H9 (cell line): ENCODE measurements at regions not wholly inside any gene's neighbourhood (a gene's known extent, or its start where the extent isn't known, plus 50 kb on each side); places are given as distances from the start of the nearest gene placed in this dataset.

Source experiments
- DNase-seq: peaks from one replicate; pipeline ENCODE4 v3.0.0-alpha.2; 2017
- H2AFZ ChIP-seq: one replicate; pipeline ENCODE4 v1.6.1; 2013; ENCODE audit warnings: mild to moderate bottlenecking, low read length, control low read depth, moderate library complexity
- H2AK5ac ChIP-seq: 2 replicates; pipeline ENCODE4 v1.6.1; 2013; ENCODE audit warnings: low read length, control low read depth, mixed read lengths; ENCODE audit not compliant: insufficient read length
- H2BK120ac ChIP-seq: one replicate; pipeline ENCODE4 v1.6.1; 2013; ENCODE audit warnings: low read depth, mild to moderate bottlenecking, low read length, control low read depth, inconsistent platforms; ENCODE audit not compliant: poor library complexity, severe bottlenecking
- H2BK12ac ChIP-seq: 2 replicates; pipeline ENCODE4 v1.6.1; 2013; ENCODE audit warnings: low read length, control low read depth, mixed read lengths, low read depth; ENCODE audit not compliant: insufficient read length
- H2BK15ac ChIP-seq: 2 replicates; pipeline ENCODE4 v1.6.1; 2013; ENCODE audit warnings: low read depth, low read length, control low read depth
- H2BK20ac ChIP-seq: one replicate; pipeline ENCODE4 v1.6.1; 2013; ENCODE audit warnings: low read depth, mild to moderate bottlenecking, low read length, control low read depth, inconsistent platforms; ENCODE audit not compliant: poor library complexity, severe bottlenecking
- H2BK5ac ChIP-seq: 2 replicates; pipeline ENCODE4 v1.6.1; 2013; ENCODE audit warnings: low read length, control low read depth, mixed read lengths; ENCODE audit not compliant: insufficient read length
- H3K14ac ChIP-seq: 2 replicates; pipeline ENCODE4 v1.6.1; 2013; ENCODE audit warnings: low read length, control low read depth; ENCODE audit not compliant: insufficient read depth
- H3K18ac ChIP-seq: 2 replicates; pipeline ENCODE4 v1.6.1; 2013; ENCODE audit warnings: low read depth, mild to moderate bottlenecking, mixed read lengths, low read length, control low read depth; ENCODE audit not compliant: insufficient read length
- H3K23ac ChIP-seq: 2 replicates; pipeline ENCODE4 v1.6.1; 2013; ENCODE audit warnings: low read length, control low read depth, mixed read lengths, low read depth; ENCODE audit not compliant: insufficient read length
- H3K23me2 ChIP-seq: 2 replicates; pipeline ENCODE4 v1.6.1; 2013; ENCODE audit warnings: low read depth, mild to moderate bottlenecking, mixed read lengths, low read length, control low read depth; ENCODE audit not compliant: insufficient read length, poor library complexity, severe bottlenecking
- H3K27ac ChIP-seq: 2 replicates; pipeline ENCODE4 v1.5.1; 2013; ENCODE audit warnings: low read length, control low read depth, mixed read lengths, low read depth; ENCODE audit not compliant: insufficient read length
- H3K27me3 ChIP-seq: 2 replicates; pipeline ENCODE4 v1.6.1; 2013; ENCODE audit warnings: low read length, control low read depth, inconsistent platforms; ENCODE audit not compliant: insufficient read depth
- H3K4ac ChIP-seq: 2 replicates; pipeline ENCODE4 v1.6.1; 2013; ENCODE audit warnings: low read depth, mild to moderate bottlenecking, control low read depth, inconsistent platforms, low read length, moderate library complexity
- H3K4me1 ChIP-seq: 2 replicates; pipeline ENCODE4 v1.6.1; 2013; ENCODE audit warnings: low read length, control low read depth, inconsistent platforms; ENCODE audit not compliant: insufficient read depth
- H3K4me2 ChIP-seq: 2 replicates; pipeline ENCODE4 v1.6.1; 2013; ENCODE audit warnings: low read length, control low read depth, mixed read lengths; ENCODE audit not compliant: insufficient read length, insufficient read depth
- H3K56ac ChIP-seq: 2 replicates; pipeline ENCODE4 v1.6.1; 2013; ENCODE audit warnings: low read depth, mild to moderate bottlenecking, mixed read lengths, low read length, control low read depth; ENCODE audit not compliant: insufficient read length
- H3K79me1 ChIP-seq: 2 replicates; pipeline ENCODE4 v1.6.1; 2013; ENCODE audit warnings: low read depth, mild to moderate bottlenecking, moderate library complexity, low read length, control low read depth, inconsistent platforms; ENCODE audit not compliant: insufficient read depth, poor library complexity, severe bottlenecking
- H3K79me2 ChIP-seq: 2 replicates; pipeline ENCODE4 v1.6.1; 2013; ENCODE audit warnings: low read length, control low read depth, inconsistent platforms; ENCODE audit not compliant: insufficient read depth
- H3K9ac ChIP-seq: 2 replicates; pipeline ENCODE4 v1.6.1; 2013; ENCODE audit warnings: low read length, control low read depth, mixed read lengths; ENCODE audit not compliant: insufficient read length; ENCODE audit errors: extremely low read depth
- H3K9me3 ChIP-seq: one replicate; pipeline ENCODE4 v1.6.1; 2013; ENCODE audit warnings: low read depth, low read length, inconsistent platforms; ENCODE audit not compliant: control insufficient read depth
- H3T11ph ChIP-seq: one replicate; pipeline ENCODE4 v1.6.1; 2013; ENCODE audit warnings: mild to moderate bottlenecking, low read length, control low read depth, inconsistent platforms
- H4K20me1 ChIP-seq: one replicate; pipeline ENCODE4 v1.6.1; 2013; ENCODE audit not compliant: control insufficient read depth, insufficient read length, insufficient read depth
- H4K5ac ChIP-seq: 2 replicates; pipeline ENCODE4 v1.6.1; 2013; ENCODE audit warnings: low read depth, mild to moderate bottlenecking, mixed read lengths, low read length, control low read depth; ENCODE audit not compliant: insufficient read length
- H4K8ac ChIP-seq: replicated peaks from 2 replicates; pipeline ENCODE4 v1.6.1; 2013; ENCODE audit warnings: low read length, control low read depth, mixed read lengths, low read depth; ENCODE audit not compliant: insufficient read length
- H4K91ac ChIP-seq: 2 replicates; pipeline ENCODE4 v1.6.1; 2013; ENCODE audit warnings: low read depth, mild to moderate bottlenecking, moderate library complexity, mixed read lengths, low read length, control low read depth; ENCODE audit not compliant: insufficient read length
- H3K27ac Mint-ChIP-seq, 3 experiments: 2 replicates in 2 of 3; 3 replicates in 1 of 3; pipeline ENCODE4 v1.8.0; 2020 to 2021; ENCODE audit warnings: mixed read lengths in 3 of 3, mild to moderate bottlenecking in 1 of 3, moderate library complexity in 1 of 3
- H3K27me3 Mint-ChIP-seq: 2 replicates; pipeline ENCODE4 v1.8.0; 2021; ENCODE audit warnings: low read depth, mild to moderate bottlenecking, moderate library complexity, mixed read lengths
- H3K36me3 Mint-ChIP-seq, 3 experiments: 2 replicates in 2 of 3; 3 replicates in 1 of 3; pipeline ENCODE4 v1.8.0; 2020 to 2021; ENCODE audit warnings: low read depth in 3 of 3, mixed read lengths in 3 of 3; ENCODE audit not compliant: insufficient read depth in 1 of 3
- H3K4me1 Mint-ChIP-seq, 2 experiments: 2 replicates each; pipeline ENCODE4 v1.8.0; 2020; ENCODE audit warnings: mixed read lengths in 2 of 2
- H3K4me3 Mint-ChIP-seq, 2 experiments: 2 replicates in 1 of 2; 3 replicates in 1 of 2; pipeline ENCODE4 v1.8.0; 2020 to 2021; ENCODE audit warnings: mild to moderate bottlenecking in 2 of 2, mixed read lengths in 2 of 2, moderate library complexity in 1 of 2
- H3K9me3 Mint-ChIP-seq, 2 experiments: 2 replicates in 1 of 2; 3 replicates in 1 of 2; pipeline ENCODE4 v1.8.0; 2020; ENCODE audit warnings: mild to moderate bottlenecking in 2 of 2, mixed read lengths in 2 of 2, moderate library complexity in 1 of 2
- WGBS: extraction: QIAGEN DNeasy Blood & Tissue Kit; methylation state at CpG from one replicate; pipeline ENCODE4 v1.1.7; 2013; ENCODE audit warnings: missing lambda C conversion rate, low lambda C conversion rate, mixed read lengths; ENCODE audit not compliant: insufficient read length; ENCODE audit errors: extremely low coverage; 5-methylcytosine and 5-hydroxymethylcytosine counted together
- TF ChIP-seq, protein P1 (sequence below): fragments of 200-600 bp; sonication (generic); conservative IDR thresholded peaks from 3 replicates; pipeline ENCODE4 v1.8.0; 2021; ENCODE audit warnings: antibody characterized with exemption, mild to moderate bottlenecking

DNA sequence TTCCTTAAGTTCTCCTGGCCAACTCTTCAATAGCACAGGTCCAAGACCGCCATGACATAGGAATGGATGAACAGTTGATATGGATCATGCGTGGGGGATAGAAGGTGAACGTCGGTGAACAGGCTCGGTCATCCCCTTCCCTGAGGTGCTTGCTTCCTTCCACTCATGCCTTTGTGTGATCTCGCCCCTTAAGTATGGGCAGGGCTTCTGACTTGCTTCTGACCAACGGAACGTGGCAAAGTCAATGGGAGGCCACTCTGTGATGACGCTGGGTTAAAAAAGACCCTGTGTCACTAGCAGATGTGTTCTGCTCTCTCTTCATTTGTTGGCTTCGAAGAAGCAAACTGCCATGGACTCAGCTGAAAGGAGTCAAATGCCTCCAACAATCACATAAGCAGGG lies 240.5 kb upstream of the TUT7 start:
- H3K18ac ChIP-seq, result no peak overlapping the region
- no peak overlapping the region for H3K23ac ChIP-seq
- no peak overlapping the region for H3K4ac ChIP-seq
- H3K9ac ChIP-seq, result no peak overlapping the region
- no peak overlapping the region for H2BK20ac ChIP-seq
- no peak overlapping the region for H3K4me3 Mint-ChIP-seq
- H3K79me1 ChIP-seq, result no peaks in the 10 kb centered on the region
- no peak overlapping the region for H2BK120ac ChIP-seq
- H4K5ac ChIP-seq, result no peak overlapping the region
- H2BK15ac ChIP-seq, result no peak overlapping the region
- H4K20me1 ChIP-seq, result no peaks in the 10 kb centered on the region
- WGBS, result no CpG with 5 or more reads among the region's 10 CpGs
- no peak overlapping the region for H3K56ac ChIP-seq
- peaks cover 4% of the 10 kb centered on the region for H3K27me3 Mint-ChIP-seq
- no peak overlapping the region for H4K8ac ChIP-seq
- H3K9me3 ChIP-seq, result no peaks in the 10 kb centered on the region
- H3K4me1 Mint-ChIP-seq, result peaks cover 16 to 19% of the 10 kb centered on the region in 2 experiments
- no peak for DNase-seq
- TF ChIP-seq, protein P1, sequence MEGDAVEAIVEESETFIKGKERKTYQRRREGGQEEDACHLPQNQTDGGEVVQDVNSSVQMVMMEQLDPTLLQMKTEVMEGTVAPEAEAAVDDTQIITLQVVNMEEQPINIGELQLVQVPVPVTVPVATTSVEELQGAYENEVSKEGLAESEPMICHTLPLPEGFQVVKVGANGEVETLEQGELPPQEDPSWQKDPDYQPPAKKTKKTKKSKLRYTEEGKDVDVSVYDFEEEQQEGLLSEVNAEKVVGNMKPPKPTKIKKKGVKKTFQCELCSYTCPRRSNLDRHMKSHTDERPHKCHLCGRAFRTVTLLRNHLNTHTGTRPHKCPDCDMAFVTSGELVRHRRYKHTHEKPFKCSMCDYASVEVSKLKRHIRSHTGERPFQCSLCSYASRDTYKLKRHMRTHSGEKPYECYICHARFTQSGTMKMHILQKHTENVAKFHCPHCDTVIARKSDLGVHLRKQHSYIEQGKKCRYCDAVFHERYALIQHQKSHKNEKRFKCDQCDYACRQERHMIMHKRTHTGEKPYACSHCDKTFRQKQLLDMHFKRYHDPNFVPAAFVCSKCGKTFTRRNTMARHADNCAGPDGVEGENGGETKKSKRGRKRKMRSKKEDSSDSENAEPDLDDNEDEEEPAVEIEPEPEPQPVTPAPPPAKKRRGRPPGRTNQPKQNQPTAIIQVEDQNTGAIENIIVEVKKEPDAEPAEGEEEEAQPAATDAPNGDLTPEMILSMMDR, result no peak
- H2BK12ac ChIP-seq, result no peak overlapping the region
- peaks cover 3% of the 10 kb centered on the region; the same call in 1 of the 2 replicates for H3K4me1 ChIP-seq
- no peak overlapping the region for H4K91ac ChIP-seq
- no peak overlapping the region for H3K14ac ChIP-seq
- H3K79me2 ChIP-seq, result no peaks in the 10 kb centered on the region
- H3K27me3 ChIP-seq, result no peaks in the 10 kb centered on the region
- H3K9me3 Mint-ChIP-seq, result peaks cover 0 to 8% of the 10 kb centered on the region in 2 experiments; a peak in 1 of 5 replicates
- H3K4me2 ChIP-seq, result no peak overlapping the region
- H2AK5ac ChIP-seq, result no peak overlapping the region
- no peak overlapping the region for H2AFZ ChIP-seq
- H2BK5ac ChIP-seq, result no peak overlapping the region
- no peak overlapping the region for H3T11ph ChIP-seq
- peaks cover 0 to 10% (median 3%) of the 10 kb centered on the region in 3 experiments; a peak in 3 of 7 replicates for H3K36me3 Mint-ChIP-seq
- no peak overlapping the region for H3K27ac Mint-ChIP-seq
- no peaks in the 10 kb centered on the region for H3K23me2 ChIP-seq
- H3K27ac ChIP-seq, result no peak overlapping the region
